ENCODE measurements at regions not wholly inside any gene's neighbourhood (a gene's known extent, or its start where the extent isn't known, plus 50 kb on each side); places are given as distances from the start of the nearest gene placed in this dataset.

GRCh38 chr22:49492741-49493251 lies 334.9 kb downstream of the BRD1 start:
- TF ChIP-seq GATA2 (IDR thresholded peaks at IDR 0.05; ENCODE audit: low read depth, low read length) = no peak
- TF ChIP-seq GATA3 (IDR thresholded peaks at IDR 0.05; ENCODE audit: low read depth, low read length) = peak; percentile 69

- no peak for TF ChIP-seq GATA3 (IDR thresholded peaks at IDR 0.05; ENCODE audit: low read depth, low read length)
- no peak for TF ChIP-seq GATA2 (IDR thresholded peaks at IDR 0.05; ENCODE audit: low read depth, low read length)
Observed at GRCh38 chr22:49492308-49492707, 335.4 kb downstream of the BRD1 start.

- no peak for TF ChIP-seq GATA3 (IDR thresholded peaks at IDR 0.05; ENCODE audit: low read depth, low read length)
- TF ChIP-seq GATA2 (IDR thresholded peaks at IDR 0.05; ENCODE audit: low read depth, low read length) = no peak
Observed at GRCh38 chr22:49491726-49492125, 335.9 kb downstream of the BRD1 start.

GRCh38 chr22:49491221-49491635 lies 336.4 kb downstream of the BRD1 start:
- no peak for TF ChIP-seq GATA2 (IDR thresholded peaks at IDR 0.05; ENCODE audit: low read depth, low read length)
- no peak for TF ChIP-seq GATA3 (IDR thresholded peaks at IDR 0.05; ENCODE audit: low read depth, low read length)

GRCh38 chr22:49490692-49491091 lies 337.0 kb downstream of the BRD1 start:
- TF ChIP-seq GATA2 (IDR thresholded peaks at IDR 0.05; ENCODE audit: low read depth, low read length) (no peak), GATA3 (IDR thresholded peaks at IDR 0.05; ENCODE audit: low read depth, low read length) (no peak)

GRCh38 chr22:49489821-49490220 lies 337.9 kb downstream of the BRD1 start:
- TF ChIP-seq GATA3 (IDR thresholded peaks at IDR 0.05; ENCODE audit: low read depth, low read length) = no peak
- no peak for TF ChIP-seq GATA2 (IDR thresholded peaks at IDR 0.05; ENCODE audit: low read depth, low read length)

GRCh38 chr22:49488943-49489342 lies 338.7 kb downstream of the BRD1 start:
- TF ChIP-seq GATA3 (IDR thresholded peaks at IDR 0.05; ENCODE audit: low read depth, low read length) (no peak), GATA2 (IDR thresholded peaks at IDR 0.05; ENCODE audit: low read depth, low read length) (no peak)

DNA sequence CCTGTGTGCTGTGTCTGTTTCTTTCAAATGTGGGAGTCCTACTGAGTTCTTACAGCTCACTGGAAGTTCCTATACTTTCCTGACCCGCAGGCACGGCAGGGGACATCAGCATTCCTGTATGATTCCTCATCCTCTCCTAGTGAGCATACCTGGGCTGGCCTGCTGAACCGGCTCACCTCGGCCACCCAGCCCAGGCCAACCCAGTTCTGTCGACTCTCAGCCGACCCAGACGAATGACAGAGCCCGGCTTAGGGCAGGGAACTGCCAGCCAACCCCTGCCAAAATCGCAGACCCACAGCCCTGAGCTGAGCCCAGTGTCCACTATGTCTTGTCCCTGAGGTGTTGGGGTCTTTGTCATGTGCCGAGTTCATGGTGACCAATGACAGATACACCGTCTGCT lies 339.7 kb downstream of the BRD1 start:
- no peak for TF ChIP-seq GATA2 (IDR thresholded peaks at IDR 0.05; ENCODE audit: low read depth, low read length)
- no peak for TF ChIP-seq GATA3 (IDR thresholded peaks at IDR 0.05; ENCODE audit: low read depth, low read length)

DNA sequence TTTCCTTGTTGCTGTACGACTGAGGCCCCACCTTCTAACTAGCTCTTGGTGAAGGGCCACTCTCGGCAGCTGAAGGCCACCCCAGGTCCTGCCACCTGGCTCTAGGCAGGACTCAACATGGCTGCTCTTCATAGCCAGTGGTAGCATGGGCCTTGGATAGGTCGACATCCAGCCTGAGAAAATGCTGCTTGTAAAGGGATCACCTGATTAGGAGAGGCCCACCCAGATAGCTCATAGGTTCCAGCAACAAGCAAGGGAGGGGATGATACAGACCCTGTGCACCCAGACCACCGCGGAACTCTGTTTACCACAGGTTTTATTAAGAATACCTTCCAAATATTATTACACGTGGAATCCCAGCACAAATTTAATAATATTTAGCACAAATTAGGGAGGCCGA lies 341.4 kb downstream of the BRD1 start:
- no peak for TF ChIP-seq GATA2 (IDR thresholded peaks at IDR 0.05; ENCODE audit: low read depth, low read length)
- TF ChIP-seq GATA3 (IDR thresholded peaks at IDR 0.05; ENCODE audit: low read depth, low read length) = no peak

DNA sequence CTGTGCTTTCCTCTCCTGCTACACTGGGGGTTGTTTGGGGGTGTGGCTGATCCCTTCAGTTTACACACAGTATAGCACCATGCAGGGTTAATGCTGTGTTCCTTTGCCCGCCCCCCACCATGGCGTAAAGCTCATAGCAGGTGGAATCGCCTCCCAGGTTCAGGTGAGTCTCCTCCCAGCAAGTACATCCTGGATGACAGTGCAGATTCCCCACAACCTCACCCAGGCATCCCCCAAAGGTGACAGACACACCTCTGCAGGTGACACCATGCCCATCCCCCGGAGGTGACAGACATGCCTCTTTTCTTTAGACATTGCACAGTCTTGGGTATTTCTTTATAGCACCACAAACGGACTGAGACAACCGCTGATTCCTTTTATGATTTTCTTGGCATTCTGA lies 343.7 kb downstream of the BRD1 start:
- TF ChIP-seq GATA3 (IDR thresholded peaks at IDR 0.05; ENCODE audit: low read depth, low read length) = no peak
- TF ChIP-seq GATA2 (IDR thresholded peaks at IDR 0.05; ENCODE audit: low read depth, low read length) = no peak

- TF ChIP-seq GATA2 (IDR thresholded peaks at IDR 0.05; ENCODE audit: low read depth, low read length) (no peak), GATA3 (IDR thresholded peaks at IDR 0.05; ENCODE audit: low read depth, low read length) (no peak)
Observed at GRCh38 chr22:49483281-49483870, 344.3 kb downstream of the BRD1 start.

DNA sequence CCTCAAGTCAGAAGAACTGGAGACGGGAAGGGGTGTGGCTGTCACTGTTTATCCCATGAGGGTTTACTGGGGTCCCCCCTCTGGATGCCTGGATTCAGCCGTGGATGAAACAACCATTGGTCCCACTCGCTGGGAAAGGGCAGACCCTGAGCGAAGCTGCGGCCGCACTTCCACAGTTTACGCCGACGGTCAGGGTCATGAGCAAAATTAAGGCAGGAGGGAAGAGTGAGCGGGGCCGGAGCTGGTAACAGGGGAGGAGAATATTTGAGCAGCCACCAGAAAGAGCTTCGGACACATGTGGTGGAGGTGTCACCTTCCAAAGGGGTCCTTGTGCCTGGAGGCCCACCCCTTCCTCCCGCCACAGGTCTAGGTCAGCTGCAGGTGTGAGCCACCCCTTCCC lies 344.9 kb downstream of the BRD1 start:
- no peak for TF ChIP-seq GATA2 (IDR thresholded peaks at IDR 0.05; ENCODE audit: low read depth, low read length)
- no peak for TF ChIP-seq GATA3 (IDR thresholded peaks at IDR 0.05; ENCODE audit: low read depth, low read length)

GRCh38 chr22:49481659-49482399 lies 345.8 kb downstream of the BRD1 start:
- TF ChIP-seq GATA3 (IDR thresholded peaks at IDR 0.05; ENCODE audit: low read depth, low read length) (no peak), GATA2 (IDR thresholded peaks at IDR 0.05; ENCODE audit: low read depth, low read length) (no peak)

GRCh38 chr22:49480896-49481658 lies 346.6 kb downstream of the BRD1 start:
- TF ChIP-seq GATA3 (IDR thresholded peaks at IDR 0.05; ENCODE audit: low read depth, low read length) = no peak
- no peak for TF ChIP-seq GATA2 (IDR thresholded peaks at IDR 0.05; ENCODE audit: low read depth, low read length)
